ENCODE measurements at regions not wholly inside any gene's neighbourhood (a gene's known extent, or its start where the extent isn't known, plus 50 kb on each side); places are given as distances from the start of the nearest gene placed in this dataset.

- TF ChIP-seq ZNF274 (IDR thresholded peaks at IDR 0.05; ENCODE audit: low read depth, low read length): no peak
- no peak for TF ChIP-seq YY1 (IDR thresholded peaks at IDR 0.05; ENCODE audit: insufficient read depth, insufficient read length)
- TF ChIP-seq SUZ12 (IDR thresholded peaks at IDR 0.05; ENCODE audit: extremely low read depth, insufficient read depth, insufficient read length): no peak
Observed at GRCh38 chr18:33853187-33853586, 275.2 kb downstream of the ASXL3 start.

Data from NT2/D1 (cell line).